GM18909 (cell line): ENCODE measurements at regions not wholly inside any gene's neighbourhood (a gene's known extent, or its start where the extent isn't known, plus 50 kb on each side); places are given as distances from the start of the nearest gene placed in this dataset.
A peak's percentile ranks its signal among the peaks of the same experiment; 100 is the strongest.

Source experiments
- ATAC-seq: cut with Tn5 transposase; IDR thresholded peaks from one replicate; pipeline ENCODE4 v1.9.1; 2021; ENCODE audit warnings: mild to moderate bottlenecking; ENCODE audit not compliant: unreplicated experiment, poor library complexity

GRCh38 chr2:105597806-105598803 is 146.6 kb upstream of the NCK2 start:
- no peak for ATAC-seq

- ATAC-seq: no peak
These were observed 147.5 kb upstream of the NCK2 start for GRCh38 chr2:105597011-105597805.

- ATAC-seq: no peak
These were observed 148.2 kb upstream of the NCK2 start for GRCh38 chr2:105596411-105596921.

DNA sequence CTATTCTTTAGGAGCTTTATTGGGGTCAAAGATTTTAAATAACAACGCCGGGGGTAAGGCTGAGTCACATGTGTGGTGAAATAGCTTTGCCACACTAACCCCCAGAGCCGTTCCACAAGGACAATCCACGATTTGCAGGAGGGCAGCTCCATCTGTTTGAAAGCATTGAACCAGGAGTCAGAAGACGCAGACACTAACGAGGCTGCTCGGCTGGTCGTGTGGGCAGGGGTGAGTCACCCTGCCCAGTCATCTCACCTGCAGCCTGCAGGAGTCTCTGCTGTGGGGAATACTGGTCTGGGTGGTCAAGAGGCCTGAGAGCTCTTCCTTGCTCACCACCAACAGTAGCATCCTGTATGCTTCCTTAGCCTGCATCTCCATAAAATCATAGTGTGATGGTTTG is 149.2 kb upstream of the NCK2 start:
- ATAC-seq: no peak

DNA sequence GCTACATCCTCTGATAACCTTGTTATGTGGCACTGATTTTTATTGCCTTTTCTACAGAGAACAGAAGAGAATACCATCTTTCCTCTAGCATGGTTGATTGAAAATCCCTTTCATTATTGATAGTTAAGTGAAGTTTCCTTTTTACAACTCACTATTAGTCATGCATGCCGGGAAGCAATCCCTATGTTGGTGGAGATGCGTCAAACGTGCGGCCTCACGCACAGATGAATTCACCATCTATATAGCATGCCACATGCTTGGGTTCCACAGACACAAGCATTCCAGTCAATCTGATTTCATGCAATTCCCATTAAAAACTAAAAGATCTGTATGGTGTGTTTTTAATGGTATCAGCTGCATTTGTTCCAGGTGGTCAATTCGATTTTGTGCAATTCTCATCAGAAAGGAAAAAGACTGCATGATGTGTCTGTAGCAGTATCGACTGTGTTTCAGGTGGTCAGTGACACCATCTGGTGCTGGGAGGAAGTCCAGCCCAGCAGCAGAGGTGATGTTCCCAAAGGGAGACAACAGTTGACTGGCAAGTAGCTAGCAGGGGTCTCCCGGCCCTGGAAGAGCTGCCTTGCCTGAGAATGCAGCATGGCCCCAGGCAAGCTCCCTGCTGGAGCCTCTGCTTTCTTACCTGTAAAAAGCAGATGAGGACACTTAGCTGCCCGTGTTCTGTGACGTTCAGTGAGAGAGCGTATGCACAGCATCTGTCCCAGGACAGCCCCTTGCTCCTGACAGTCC is 151.3 kb upstream of the NCK2 start:
- ATAC-seq: no peak

DNA sequence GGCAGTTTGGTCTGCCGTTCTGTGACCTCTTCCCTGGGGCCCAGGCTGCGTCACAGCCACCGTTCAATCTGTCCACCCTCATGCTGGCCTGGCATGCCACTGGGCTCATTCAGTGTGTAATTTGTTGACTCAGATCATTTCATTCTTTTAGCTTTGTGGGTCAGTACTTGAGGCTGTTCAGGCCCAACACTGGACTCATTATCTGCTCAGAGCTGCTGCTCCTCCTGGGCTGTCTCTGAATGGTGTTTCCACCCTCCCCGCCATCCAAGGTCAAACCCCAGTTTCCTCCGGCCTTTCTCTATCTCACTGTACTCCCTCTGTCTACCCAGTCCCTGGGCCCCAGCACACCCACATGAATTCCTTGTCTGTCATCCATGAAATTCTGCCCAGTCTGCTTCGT is 152.4 kb upstream of the NCK2 start:
- no peak for ATAC-seq

- ATAC-seq: no peak
These were observed 153.7 kb upstream of the NCK2 start for GRCh38 chr2:105590780-105591660.

- no peak for ATAC-seq
These were observed 156.1 kb upstream of the NCK2 start for GRCh38 chr2:105588581-105588980.

DNA sequence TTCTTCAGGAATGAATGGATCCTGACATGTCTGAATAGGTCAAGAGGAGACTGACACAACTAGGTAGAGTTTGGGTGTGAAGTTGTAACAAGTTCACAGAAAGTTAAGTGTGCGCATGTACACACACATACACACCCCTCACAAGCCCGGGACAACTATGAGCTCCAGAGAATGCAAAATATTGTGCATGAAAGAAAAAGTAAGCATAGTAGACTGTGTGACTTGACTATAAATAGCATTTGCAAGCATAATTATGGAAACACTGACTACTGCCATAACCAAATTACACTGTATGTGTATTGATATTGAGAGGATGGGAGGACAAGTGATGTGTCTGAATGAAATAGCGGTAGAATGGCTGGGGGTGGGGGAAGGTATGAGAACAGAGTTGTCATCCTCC is 157.1 kb upstream of the NCK2 start:
- ATAC-seq: no peak

- ATAC-seq: no peak
These were observed 160.2 kb upstream of the NCK2 start for GRCh38 chr2:105584435-105585010.

GRCh38 chr2:105582952-105583660 is 161.6 kb upstream of the NCK2 start:
- no peak for ATAC-seq

GRCh38 chr2:105581555-105581944 is 163.2 kb upstream of the NCK2 start:
- ATAC-seq: no peak

DNA sequence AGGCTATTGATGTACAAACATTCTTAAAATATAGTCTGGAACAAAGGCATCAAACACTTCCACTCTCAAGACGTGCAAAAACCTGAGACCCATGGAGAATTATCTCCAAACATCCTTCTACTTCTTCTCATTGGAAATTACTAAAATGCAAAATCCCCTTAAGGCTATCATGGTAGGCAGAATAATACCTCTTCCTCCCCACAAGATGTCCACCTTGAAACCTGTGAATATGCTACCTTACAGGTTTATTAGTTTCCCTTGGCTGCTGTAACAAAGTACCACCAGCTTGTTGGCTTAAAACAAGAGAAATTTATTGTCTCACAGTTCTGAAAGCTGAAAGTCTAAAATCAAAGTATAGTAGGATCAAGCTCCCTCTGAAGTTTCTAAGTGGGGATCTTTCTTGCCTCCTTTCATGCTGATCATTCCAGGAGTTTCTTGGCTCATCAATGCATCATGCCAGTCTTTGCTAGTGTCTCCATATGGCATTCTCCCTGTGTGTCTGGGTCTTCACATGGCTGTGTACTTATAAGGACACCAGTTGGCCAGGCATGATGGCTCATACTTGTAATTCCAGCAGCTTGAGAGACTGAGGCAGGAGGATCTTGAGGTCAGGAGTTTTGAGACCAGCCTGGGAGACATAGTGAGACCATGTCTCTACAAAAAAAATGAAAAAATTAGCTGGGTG is 163.7 kb upstream of the NCK2 start:
- ATAC-seq: no peak

- ATAC-seq: no peak
These were observed 164.5 kb upstream of the NCK2 start for GRCh38 chr2:105580216-105580615.

DNA sequence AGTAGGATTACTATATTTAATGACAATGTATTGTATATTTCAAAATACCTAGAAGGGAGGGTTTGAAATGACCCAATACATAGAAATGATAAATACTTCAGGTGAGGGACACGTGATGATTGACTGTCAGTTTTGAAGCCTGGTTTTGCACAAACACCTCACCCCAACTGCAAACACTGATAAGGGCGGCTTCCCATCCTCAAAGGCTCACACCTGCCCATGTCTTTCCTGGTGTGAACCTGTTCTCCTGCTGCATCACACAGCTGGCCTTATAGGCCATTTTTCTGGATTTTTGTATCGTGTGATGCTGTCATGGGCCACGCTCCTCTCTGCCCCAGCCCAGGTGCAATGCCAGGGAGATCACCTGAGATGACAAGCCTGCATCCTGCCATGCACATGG is 166.5 kb upstream of the NCK2 start:
- ATAC-seq: no peak

GRCh38 chr2:105577762-105578161 is 166.9 kb upstream of the NCK2 start:
- ATAC-seq: no peak

GRCh38 chr2:105576440-105577241 is 168.1 kb upstream of the NCK2 start:
- peak; percentile 41 for ATAC-seq
